ENCODE measurements at regions not wholly inside any gene's neighbourhood (a gene's known extent, or its start where the extent isn't known, plus 50 kb on each side); places are given as distances from the start of the nearest gene placed in this dataset.
"Not testable (repeated sequence)": the region's sequence is repeated elsewhere in the genome, so short reads cannot be mapped to it uniquely, and the experiment has no call there.

- H3K27ac ChIP-seq (ENCODE audit: low read length), result no peak overlapping the region
- no peaks in the 10 kb centered on the region for H3K36me3 ChIP-seq (ENCODE audit: control insufficient read depth in 2 of 2, insufficient read depth in 2 of 2, low read length in 2 of 2)
- no peaks in the 10 kb centered on the region for H3K27me3 ChIP-seq (ENCODE audit: control insufficient read depth in 1 of 2, insufficient read depth in 2 of 2, low read length in 2 of 2)
- H3K9me3 ChIP-seq (ENCODE audit: control insufficient read depth in 2 of 2, low read length in 2 of 2), result no peaks in the 10 kb centered on the region
- H3K4me3 ChIP-seq (ENCODE audit: low read length in 2 of 2), result no peak overlapping the region
- H3K4me1 ChIP-seq (ENCODE audit: control insufficient read depth, insufficient read depth, low read length), result peaks cover 2% of the 10 kb centered on the region
- H3K9ac ChIP-seq (ENCODE audit: low read length in 2 of 2), result no peak overlapping the region
Measured at GRCh38 chr14:100422556-100423316, 99.6 kb downstream of the SLC25A47 start.

DNA sequence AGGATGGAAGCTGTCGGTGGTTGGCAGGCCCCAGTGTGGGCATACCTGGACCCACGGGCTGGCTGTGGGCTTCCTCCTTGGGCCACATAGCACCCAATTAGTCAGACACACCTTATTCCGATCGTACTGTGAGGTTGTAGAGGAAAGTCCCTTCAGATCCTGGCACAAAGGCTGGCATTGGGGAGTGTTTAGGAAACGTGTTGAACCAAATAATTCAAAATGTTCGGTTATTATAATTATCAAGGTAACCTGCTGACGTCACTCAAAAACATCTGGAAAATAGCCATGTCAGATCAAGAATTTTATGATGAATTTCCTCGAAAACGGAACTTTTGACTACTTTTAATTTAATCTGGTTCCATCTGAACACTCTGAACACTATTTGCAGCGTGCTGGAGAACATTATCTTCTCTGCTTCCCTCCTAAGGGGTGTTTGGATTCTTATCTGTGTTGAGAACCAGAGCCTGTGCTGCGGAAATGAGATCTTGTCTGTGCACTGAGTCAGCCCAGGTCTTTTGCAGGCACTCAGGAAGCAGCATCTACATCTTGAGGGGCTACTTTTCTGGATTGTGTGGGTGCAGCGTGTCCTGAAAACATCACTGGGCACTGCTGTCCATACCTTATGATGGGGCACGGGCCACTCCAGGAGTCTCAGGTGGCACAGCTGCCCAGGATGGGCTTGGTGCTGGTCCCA, 100.3 kb downstream of the SLC25A47 start:
- Histone ChIP-seq H3K36me3 (ENCODE audit: control insufficient read depth in 2 of 2, insufficient read depth in 2 of 2, low read length in 2 of 2) (no peaks in the 10 kb centered on the region), H3K9me3 (ENCODE audit: control insufficient read depth in 2 of 2, low read length in 2 of 2) (no peaks in the 10 kb centered on the region), H3K27ac (ENCODE audit: low read length) (no peak overlapping the region), H3K4me1 (ENCODE audit: control insufficient read depth, insufficient read depth, low read length) (peaks cover 2% of the 10 kb centered on the region), H3K4me3 (ENCODE audit: low read length in 2 of 2) (no peak overlapping the region), H3K27me3 (ENCODE audit: control insufficient read depth in 1 of 2, insufficient read depth in 2 of 2, low read length in 2 of 2) (no peaks in the 10 kb centered on the region), H3K9ac (ENCODE audit: low read length in 2 of 2) (no peak overlapping the region)

GRCh38 chr14:100424504-100425428, 101.6 kb downstream of the SLC25A47 start:
- Histone ChIP-seq H3K36me3 (ENCODE audit: control insufficient read depth in 2 of 2, insufficient read depth in 2 of 2, low read length in 2 of 2) (peaks cover 0 to 3% of the 10 kb centered on the region in 2 donors), H3K27ac (ENCODE audit: low read length) (no peak overlapping the region), H3K27me3 (ENCODE audit: control insufficient read depth in 1 of 2, insufficient read depth in 2 of 2, low read length in 2 of 2) (no peaks in the 10 kb centered on the region), H3K4me1 (ENCODE audit: control insufficient read depth, insufficient read depth, low read length) (peaks cover 2% of the 10 kb centered on the region), H3K9ac (ENCODE audit: low read length in 2 of 2) (no peak overlapping the region), H3K9me3 (ENCODE audit: control insufficient read depth in 2 of 2, low read length in 2 of 2) (no peaks in the 10 kb centered on the region), H3K4me3 (ENCODE audit: low read length in 2 of 2) (no peak overlapping the region)

DNA sequence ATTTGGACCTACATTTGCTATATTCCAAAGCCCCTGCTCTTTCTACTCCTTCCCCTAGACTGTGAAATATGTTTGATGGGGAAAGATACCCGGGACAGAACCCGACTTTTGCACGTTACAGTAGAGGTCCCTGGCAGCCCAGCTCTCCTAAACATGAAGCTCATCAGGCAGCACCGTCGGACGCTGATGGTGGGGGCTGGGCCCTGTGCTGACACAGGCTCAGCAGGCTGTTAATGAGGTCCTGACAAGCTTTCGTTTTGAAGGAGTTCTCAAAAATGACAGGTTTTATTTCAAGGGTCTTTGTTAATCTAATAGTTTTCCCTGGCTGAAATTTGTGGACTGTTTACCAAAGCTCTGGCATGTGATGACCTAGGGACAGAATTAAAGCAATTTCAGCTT, 102.3 kb downstream of the SLC25A47 start:
- Histone ChIP-seq H3K27ac (ENCODE audit: low read length) (no peak overlapping the region), H3K27me3 (ENCODE audit: control insufficient read depth in 1 of 2, insufficient read depth in 2 of 2, low read length in 2 of 2) (no peaks in the 10 kb centered on the region), H3K4me1 (ENCODE audit: control insufficient read depth, insufficient read depth, low read length) (peaks cover 2% of the 10 kb centered on the region), H3K4me3 (ENCODE audit: low read length in 2 of 2) (no peak overlapping the region), H3K9me3 (ENCODE audit: control insufficient read depth in 2 of 2, low read length in 2 of 2) (no peaks in the 10 kb centered on the region), H3K36me3 (ENCODE audit: control insufficient read depth in 2 of 2, insufficient read depth in 2 of 2, low read length in 2 of 2) (peaks cover 0 to 3% of the 10 kb centered on the region in 2 donors), H3K9ac (ENCODE audit: low read length in 2 of 2) (no peak overlapping the region)

GRCh38 chr14:100426314-100426713, 103.2 kb downstream of the SLC25A47 start:
- no peaks in the 10 kb centered on the region for H3K27me3 ChIP-seq (ENCODE audit: control insufficient read depth in 1 of 2, insufficient read depth in 2 of 2, low read length in 2 of 2)
- peaks cover 0 to 3% of the 10 kb centered on the region in 2 donors for H3K36me3 ChIP-seq (ENCODE audit: control insufficient read depth in 2 of 2, insufficient read depth in 2 of 2, low read length in 2 of 2)
- no peak overlapping the region for H3K9ac ChIP-seq (ENCODE audit: low read length in 2 of 2)

DNA sequence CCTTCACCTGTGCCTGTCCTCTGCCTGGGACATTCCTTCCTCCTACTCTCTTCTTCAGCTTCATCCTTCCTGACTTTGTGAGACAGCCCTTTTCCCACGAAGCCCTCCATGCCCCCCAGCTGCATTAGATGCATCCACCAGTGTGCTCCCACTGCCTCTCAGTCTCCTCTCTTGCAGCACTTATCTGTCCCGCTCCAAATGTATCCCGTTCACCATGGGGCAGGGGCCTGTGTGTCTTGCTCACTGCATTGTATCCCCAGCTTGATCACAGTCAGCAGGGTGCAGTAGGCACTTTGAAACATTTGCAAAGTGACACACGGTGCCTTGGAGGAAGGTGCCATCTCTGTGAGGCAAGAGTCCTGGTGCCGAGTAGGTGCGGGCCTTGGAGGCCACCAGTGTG, 104.0 kb downstream of the SLC25A47 start:
- peaks cover 0 to 3% of the 10 kb centered on the region in 2 donors for H3K36me3 ChIP-seq (ENCODE audit: control insufficient read depth in 2 of 2, insufficient read depth in 2 of 2, low read length in 2 of 2)
- no peaks in the 10 kb centered on the region for H3K9me3 ChIP-seq (ENCODE audit: control insufficient read depth in 2 of 2, low read length in 2 of 2)
- no peaks in the 10 kb centered on the region for H3K27me3 ChIP-seq (ENCODE audit: control insufficient read depth in 1 of 2, insufficient read depth in 2 of 2, low read length in 2 of 2)
- H3K4me3 ChIP-seq (ENCODE audit: low read length in 2 of 2), result no peak overlapping the region
- no peak overlapping the region for H3K27ac ChIP-seq (ENCODE audit: low read length)
- H3K9ac ChIP-seq (ENCODE audit: low read length in 2 of 2), result no peak overlapping the region
- H3K4me1 ChIP-seq (ENCODE audit: control insufficient read depth, insufficient read depth, low read length), result peaks cover 2% of the 10 kb centered on the region

More at GRCh38 chr14:100426314-100426713, 103.2 kb downstream of the SLC25A47 start:
- no peak overlapping the region for H3K4me3 ChIP-seq (ENCODE audit: low read length in 2 of 2)
- H3K27ac ChIP-seq (ENCODE audit: low read length), result no peak overlapping the region
- H3K9me3 ChIP-seq (ENCODE audit: control insufficient read depth in 2 of 2, low read length in 2 of 2), result no peaks in the 10 kb centered on the region
- H3K4me1 ChIP-seq (ENCODE audit: control insufficient read depth, insufficient read depth, low read length), result peaks cover 2% of the 10 kb centered on the region

GRCh38 chr14:100428727-100429126, 105.6 kb downstream of the SLC25A47 start:
- peaks cover 2% of the 10 kb centered on the region for H3K4me1 ChIP-seq (ENCODE audit: control insufficient read depth, insufficient read depth, low read length)
- H3K4me3 ChIP-seq (ENCODE audit: low read length in 2 of 2), result no peak overlapping the region
- H3K9me3 ChIP-seq (ENCODE audit: control insufficient read depth in 2 of 2, low read length in 2 of 2), result no peaks in the 10 kb centered on the region
- no peak overlapping the region for H3K27ac ChIP-seq (ENCODE audit: low read length)
- peaks cover 0 to 3% of the 10 kb centered on the region in 2 donors for H3K36me3 ChIP-seq (ENCODE audit: control insufficient read depth in 2 of 2, insufficient read depth in 2 of 2, low read length in 2 of 2)
- H3K9ac ChIP-seq (ENCODE audit: low read length in 2 of 2), result no peak overlapping the region
- H3K27me3 ChIP-seq (ENCODE audit: control insufficient read depth in 1 of 2, insufficient read depth in 2 of 2, low read length in 2 of 2), result no peaks in the 10 kb centered on the region

GRCh38 chr14:100429537-100429936, 106.4 kb downstream of the SLC25A47 start:
- H3K9me3 ChIP-seq (ENCODE audit: control insufficient read depth in 2 of 2, low read length in 2 of 2), result no peaks in the 10 kb centered on the region
- H3K4me3 ChIP-seq (ENCODE audit: low read length in 2 of 2), result no peak overlapping the region
- peaks cover 2% of the 10 kb centered on the region for H3K4me1 ChIP-seq (ENCODE audit: control insufficient read depth, insufficient read depth, low read length)
- no peaks in the 10 kb centered on the region for H3K27me3 ChIP-seq (ENCODE audit: control insufficient read depth in 1 of 2, insufficient read depth in 2 of 2, low read length in 2 of 2)
- H3K27ac ChIP-seq (ENCODE audit: low read length), result no peak overlapping the region
- no peak overlapping the region for H3K9ac ChIP-seq (ENCODE audit: low read length in 2 of 2)
- peaks cover 0 to 3% of the 10 kb centered on the region in 2 donors for H3K36me3 ChIP-seq (ENCODE audit: control insufficient read depth in 2 of 2, insufficient read depth in 2 of 2, low read length in 2 of 2)

DNA sequence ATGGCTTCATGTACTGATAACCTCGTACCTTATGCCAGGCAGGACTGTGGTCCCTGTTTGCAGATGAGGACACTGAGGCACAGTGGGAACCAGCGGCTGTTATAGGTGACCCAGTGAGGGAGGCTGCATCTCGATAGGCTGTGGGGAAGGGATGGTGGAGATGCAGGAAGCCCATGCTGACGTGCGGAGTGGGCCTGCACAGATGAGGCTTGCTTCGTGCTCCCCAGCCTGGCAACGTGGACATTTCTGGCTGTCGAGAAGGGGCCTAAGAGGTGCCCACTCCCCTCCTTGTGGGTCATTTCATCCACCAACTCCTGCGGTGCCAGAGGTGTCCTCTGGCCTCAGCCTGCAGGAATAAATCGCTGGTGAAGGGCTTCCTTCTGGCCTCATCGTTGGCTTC, 107.4 kb downstream of the SLC25A47 start:
- Histone ChIP-seq H3K9me3 (ENCODE audit: control insufficient read depth in 2 of 2, low read length in 2 of 2) (no peaks in the 10 kb centered on the region), H3K4me1 (ENCODE audit: control insufficient read depth, insufficient read depth, low read length) (peaks cover 2% of the 10 kb centered on the region), H3K4me3 (ENCODE audit: low read length in 2 of 2) (no peak overlapping the region), H3K27me3 (ENCODE audit: control insufficient read depth in 1 of 2, insufficient read depth in 2 of 2, low read length in 2 of 2) (no peaks in the 10 kb centered on the region), H3K27ac (ENCODE audit: low read length) (no peak overlapping the region), H3K36me3 (ENCODE audit: control insufficient read depth in 2 of 2, insufficient read depth in 2 of 2, low read length in 2 of 2) (peaks cover 0 to 3% of the 10 kb centered on the region in 2 donors), H3K9ac (ENCODE audit: low read length in 2 of 2) (no peak overlapping the region)

GRCh38 chr14:100431461-100431860, 108.3 kb downstream of the SLC25A47 start:
- H3K36me3 ChIP-seq (ENCODE audit: control insufficient read depth in 2 of 2, insufficient read depth in 2 of 2, low read length in 2 of 2); H3K4me1 ChIP-seq (ENCODE audit: control insufficient read depth, insufficient read depth, low read length); H3K9ac ChIP-seq (ENCODE audit: low read length in 2 of 2); H3K9me3 ChIP-seq (ENCODE audit: control insufficient read depth in 2 of 2, low read length in 2 of 2); H3K4me3 ChIP-seq (ENCODE audit: low read length in 2 of 2); H3K27ac ChIP-seq (ENCODE audit: low read length); H3K27me3 ChIP-seq (ENCODE audit: control insufficient read depth in 1 of 2, insufficient read depth in 2 of 2, low read length in 2 of 2): not testable (repeated sequence)
